ENCODE measurements at regions not wholly inside any gene's neighbourhood (a gene's known extent, or its start where the extent isn't known, plus 50 kb on each side); places are given as distances from the start of the nearest gene placed in this dataset.

GRCh38 chr1:244157731-244158438 is 106.8 kb downstream of the ZBTB18 start:
- no peak for TF ChIP-seq CTCF (IDR thresholded peaks at IDR 0.05)
- TF ChIP-seq POLR2AphosphoS5 (IDR thresholded peaks at IDR 0.05; ENCODE audit: low read depth, low read length), result no peak

All from Panc1 (cell line).